Epithelial cell of esophagus (primary cell): ENCODE measurements at regions not wholly inside any gene's neighbourhood (a gene's known extent, or its start where the extent isn't known, plus 50 kb on each side); places are given as distances from the start of the nearest gene placed in this dataset.

Source experiments
- DNase-seq: peaks from one replicate; pipeline ENCODE4 v3.0.0; 2010; ENCODE audit warnings: low read depth
- H3K4me3 ChIP-seq: 2 replicates; pipeline ENCODE4 v1.5.1; 2011; ENCODE audit warnings: mild to moderate bottlenecking, low read length, control low read depth
- TF ChIP-seq, protein P1 (sequence below): IDR thresholded peaks from 2 replicates; pipeline ENCODE4 v1.5.1; 2011; ENCODE audit warnings: low read depth, mild to moderate bottlenecking, low read length, control low read depth, inconsistent platforms; ENCODE audit not compliant: insufficient read depth; ENCODE audit errors: missing control alignments

DNA sequence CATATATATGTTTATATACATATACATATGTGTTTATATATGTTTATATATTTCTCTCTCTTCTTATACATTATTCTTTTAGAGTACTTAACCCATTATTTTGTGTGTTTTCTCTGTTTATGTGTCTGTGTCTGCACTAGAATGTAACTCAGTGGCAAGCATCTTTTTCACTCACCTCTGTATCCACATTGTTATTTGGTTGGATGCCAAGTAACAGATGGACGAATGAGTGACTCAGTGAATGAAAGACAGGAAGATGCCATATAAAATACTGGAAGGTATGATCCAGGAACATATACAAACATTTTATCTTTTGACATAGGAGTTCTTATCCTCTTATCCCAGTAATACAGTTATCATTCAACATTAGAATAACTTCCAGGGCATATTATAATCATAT lies 684.8 kb downstream of the RNF144A start:
- H3K4me3 ChIP-seq: no peak overlapping the region
- DNase-seq: no peak
- TF ChIP-seq, protein P1, sequence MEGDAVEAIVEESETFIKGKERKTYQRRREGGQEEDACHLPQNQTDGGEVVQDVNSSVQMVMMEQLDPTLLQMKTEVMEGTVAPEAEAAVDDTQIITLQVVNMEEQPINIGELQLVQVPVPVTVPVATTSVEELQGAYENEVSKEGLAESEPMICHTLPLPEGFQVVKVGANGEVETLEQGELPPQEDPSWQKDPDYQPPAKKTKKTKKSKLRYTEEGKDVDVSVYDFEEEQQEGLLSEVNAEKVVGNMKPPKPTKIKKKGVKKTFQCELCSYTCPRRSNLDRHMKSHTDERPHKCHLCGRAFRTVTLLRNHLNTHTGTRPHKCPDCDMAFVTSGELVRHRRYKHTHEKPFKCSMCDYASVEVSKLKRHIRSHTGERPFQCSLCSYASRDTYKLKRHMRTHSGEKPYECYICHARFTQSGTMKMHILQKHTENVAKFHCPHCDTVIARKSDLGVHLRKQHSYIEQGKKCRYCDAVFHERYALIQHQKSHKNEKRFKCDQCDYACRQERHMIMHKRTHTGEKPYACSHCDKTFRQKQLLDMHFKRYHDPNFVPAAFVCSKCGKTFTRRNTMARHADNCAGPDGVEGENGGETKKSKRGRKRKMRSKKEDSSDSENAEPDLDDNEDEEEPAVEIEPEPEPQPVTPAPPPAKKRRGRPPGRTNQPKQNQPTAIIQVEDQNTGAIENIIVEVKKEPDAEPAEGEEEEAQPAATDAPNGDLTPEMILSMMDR: no peak

- TF ChIP-seq, protein P1: no peak
- DNase-seq: no peak
- no peak overlapping the region for H3K4me3 ChIP-seq
Measured at GRCh38 chr2:7604456-7604855, 687.2 kb downstream of the RNF144A start.

- TF ChIP-seq, protein P1: no peak
- DNase-seq: no peak
- no peak overlapping the region for H3K4me3 ChIP-seq
Measured at GRCh38 chr2:7607441-7608173, 690.4 kb downstream of the RNF144A start.

DNA sequence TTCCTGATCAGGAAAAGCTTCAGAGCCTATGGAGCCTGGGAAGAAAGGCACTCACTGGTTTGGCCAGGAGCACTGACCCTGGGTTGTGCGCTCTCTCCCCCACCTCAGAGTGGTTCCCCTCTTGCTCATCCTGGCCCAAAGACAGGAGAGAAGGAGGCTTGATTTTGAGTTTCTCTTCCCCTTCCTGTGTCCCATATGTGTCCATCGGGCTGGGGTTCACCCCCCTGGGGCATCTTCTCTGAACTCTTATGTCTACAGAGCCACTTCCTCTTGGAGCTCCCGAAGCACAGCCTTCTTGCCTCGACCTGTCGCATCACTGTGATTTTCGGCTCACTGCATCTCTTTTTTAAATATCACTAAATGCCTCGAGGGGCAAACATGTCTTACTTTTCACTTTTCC lies 692.3 kb downstream of the RNF144A start:
- TF ChIP-seq, protein P1: no peak
- H3K4me3 ChIP-seq: no peak overlapping the region
- no peak for DNase-seq

DNA sequence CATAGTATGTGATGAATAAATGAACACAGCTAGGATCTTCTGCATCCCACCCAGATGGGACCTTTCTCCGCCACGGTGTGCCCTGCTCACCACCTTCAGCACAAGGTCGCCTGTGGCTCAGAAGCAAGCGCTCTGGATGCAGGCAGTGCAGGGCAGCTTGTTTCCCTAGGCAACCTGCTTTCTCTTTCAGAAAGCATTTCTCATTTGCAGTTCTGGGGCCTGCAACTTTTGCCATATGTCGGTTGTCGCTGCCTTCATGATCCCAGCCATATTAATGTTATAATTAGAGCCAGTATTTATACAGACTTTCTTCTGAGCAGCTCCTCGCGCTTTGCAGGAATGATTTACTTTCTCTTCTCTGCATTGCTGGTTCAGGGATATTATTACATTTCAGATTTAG lies 692.8 kb downstream of the RNF144A start:
- no peak for DNase-seq
- TF ChIP-seq, protein P1: no peak
- H3K4me3 ChIP-seq: no peak overlapping the region

GRCh38 chr2:7611750-7612149 lies 694.5 kb downstream of the RNF144A start:
- TF ChIP-seq, protein P1: no peak
- H3K4me3 ChIP-seq: no peak overlapping the region
- DNase-seq: no peak

GRCh38 chr2:7612969-7613368 lies 695.8 kb downstream of the RNF144A start:
- H3K4me3 ChIP-seq: no peak overlapping the region
- no peak for DNase-seq
- TF ChIP-seq, protein P1: no peak
